HepG2 (cell line): ENCODE measurements at regions not wholly inside any gene's neighbourhood (a gene's known extent, or its start where the extent isn't known, plus 50 kb on each side); places are given as distances from the start of the nearest gene placed in this dataset.

Experiments used
- ATAC-seq: fragments of 200-7000 bp; cut with Tn5 transposase; 3 replicates; pipeline ENCODE4 v1.9.1; 2020; ENCODE audit warnings: mild to moderate bottlenecking, moderate library complexity
- BruUV-seq: library from RNA; stranded (reverse); fragments of 400-500 nt; replicated peaks from 2 replicates; lab custom pipeline; 2021; lab: Mats Ljungman, UMichigan
- CTCF ChIA-PET: fragments of 300-600 bp; formaldehyde crosslinking; extraction: SDS; loops from one replicate; lab custom pipeline; 2021; ENCODE audit warnings: low total read pairs, inconsistent platforms, low intra/inter-chr PET ratio; lab: Yijun Ruan, JAX
- POLR2A ChIA-PET: fragments of 350-600 bp; sonication (Branson Sonifier 250); formaldehyde crosslinking; loops from one replicate; lab custom pipeline; 2020; ENCODE audit warnings: antibody characterized with exemption, inconsistent platforms; lab: Yijun Ruan, JAX
- DNase-seq: peaks from one replicate; pipeline ENCODE4 v3.0.0-alpha.2; 2015; ENCODE audit warnings: low spot score
- FAIRE-seq: peaks from 3 replicates; lab custom pipeline; 2011; peaks lifted over from hg19 to GRCh38; lab: Jason Lieb, UNC
- H2AFZ ChIP-seq: one replicate; pipeline ENCODE4 v1.6.1; 2011; ENCODE audit warnings: low read length, inconsistent platforms
- H3K27ac ChIP-seq: fragments of 300-600 bp; 3 replicates; pipeline ENCODE4 v1.8.0; 2011; ENCODE audit warnings: mixed run types, mild to moderate bottlenecking, mixed read lengths, low read length, inconsistent platforms; ENCODE audit not compliant: insufficient read depth; ENCODE audit errors: extremely low read length
- H3K27me3 ChIP-seq, 2 experiments: fragments of 200-600 bp in 1 of 2; 2 replicates in 1 of 2; 3 replicates in 1 of 2; pipeline versions ENCODE4 v1.6.0 to v1.8.0; 2011; ENCODE audit warnings: low read length in 2 of 2, mild to moderate bottlenecking in 2 of 2, moderate library complexity in 2 of 2, inconsistent platforms in 1 of 2; ENCODE audit not compliant: insufficient read depth in 2 of 2, control insufficient read depth in 1 of 2
- H3K36me3 ChIP-seq, 2 experiments: fragments of 200-600 bp in 1 of 2; replicated peaks in 1 of 2; 2 replicates in 1 of 2; 3 replicates in 1 of 2; pipeline versions ENCODE4 v1.5.1 to v1.8.0; 2011; ENCODE audit warnings: low read length in 2 of 2, inconsistent platforms in 1 of 2; ENCODE audit not compliant: insufficient read depth in 2 of 2, control insufficient read depth in 1 of 2
- H3K4me1 ChIP-seq: 2 replicates; pipeline ENCODE4 v1.5.1; 2012; ENCODE audit warnings: low read length, inconsistent platforms; ENCODE audit not compliant: insufficient read depth
- H3K4me2 ChIP-seq: 2 replicates; pipeline ENCODE4 v1.6.0; 2011; ENCODE audit warnings: low read depth, low read length, inconsistent platforms
- H3K4me3 ChIP-seq, 3 experiments: fragments of 200-600 bp in 1 of 3; sonication (generic), shearing (Covaris generic) in 1 of 3; replicated peaks in 1 of 3; 2 replicates each; pipeline ENCODE4 v1.5.1; 2011 to 2016; ENCODE audit warnings: low read length in 3 of 3, inconsistent platforms in 2 of 3, low read depth in 2 of 3, mild to moderate bottlenecking in 2 of 3, control low read depth in 1 of 3, mixed read lengths in 1 of 3; ENCODE audit not compliant: insufficient read depth in 1 of 3
- H3K79me2 ChIP-seq: one replicate; pipeline ENCODE4 v1.6.1; 2011; ENCODE audit warnings: low read length, inconsistent platforms; ENCODE audit not compliant: insufficient read depth
- H3K9ac ChIP-seq: 2 replicates; pipeline ENCODE4 v1.6.0; 2011; ENCODE audit warnings: mild to moderate bottlenecking, low read depth, low read length, inconsistent platforms; ENCODE audit not compliant: insufficient read depth
- H3K9me3 ChIP-seq: 2 replicates; pipeline ENCODE4 v1.5.1; 2012; ENCODE audit warnings: mild to moderate bottlenecking, low read length
- H4K20me1 ChIP-seq: 2 replicates; pipeline ENCODE4 v1.6.0; 2011; ENCODE audit warnings: inconsistent platforms, mild to moderate bottlenecking, low read length, moderate library complexity; ENCODE audit not compliant: insufficient read depth
- SMC3 ChIP-seq: IDR thresholded peaks from 2 replicates; pipeline ENCODE4 v1.6.1; 2011; ENCODE audit warnings: low read length, improper control_type of control experiment
- ZNF17 ChIP-seq: sonication (generic); formaldehyde crosslinking; IDR thresholded peaks from 2 replicates; pipeline ENCODE4 v1.5.0; 2020; ENCODE audit warnings: mild to moderate bottlenecking, missing genetic modification reagents
- ZNF512 ChIP-seq: sonication (generic); formaldehyde crosslinking; IDR thresholded peaks from 2 replicates; pipeline ENCODE4 v1.4.0; 2020; ENCODE audit warnings: mild to moderate bottlenecking, missing genetic modification reagents
- ZNF546 ChIP-seq: sonication (generic); formaldehyde crosslinking; conservative IDR thresholded peaks from 2 replicates; pipeline ENCODE4 v1.8.1; 2023; ENCODE audit warnings: mild to moderate bottlenecking, missing genetic modification reagents
- in situ Hi-C: cut with HindIII; loops from 2 replicates; pipeline ENCODE4 v1.10.0; 2017; ENCODE audit warnings: low pct_unique_long_range_greater_than_20kb; ENCODE audit not compliant: extremely low pct_ligation_motif_present
- intact Hi-C: fragments of 100-400 bp; cut with micrococcal nuclease; formaldehyde crosslinking; loops from one replicate; pipeline ENCODE4 v1.10.0; 2022; ENCODE audit not compliant: unreplicated experiment
- TF ChIP-seq, protein P1 (sequence below): sonication (generic); formaldehyde crosslinking; IDR thresholded peaks from 2 replicates; pipeline ENCODE4 v1.9.0; 2021; ENCODE audit warnings: missing genetic modification reagents, borderline replicate concordance

DNA sequence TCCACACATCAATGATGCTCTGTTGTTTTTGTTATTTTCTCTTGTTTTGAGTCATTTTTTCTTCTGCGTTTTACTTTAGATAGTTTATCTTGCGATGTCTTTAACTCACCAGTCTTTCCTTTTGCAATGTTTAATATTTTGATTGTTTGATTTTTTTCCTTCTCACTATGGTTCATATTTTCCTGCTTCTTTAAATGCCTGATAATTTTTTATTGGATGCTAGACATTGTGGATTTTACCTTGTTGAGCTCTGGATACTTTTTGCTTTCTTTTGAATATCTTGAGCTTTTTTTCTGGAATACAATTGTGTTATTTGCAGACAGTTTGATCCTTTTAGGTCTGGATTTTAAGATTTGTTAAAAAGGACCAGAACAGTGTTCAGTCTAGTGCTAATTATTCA, 55.2 kb upstream of the GAS1 start (continued):
- TF ChIP-seq ZNF17 (no peak), ZNF546 (no peak), ZNF512 (CRISPR knock-in tag) (no peak)

DNA sequence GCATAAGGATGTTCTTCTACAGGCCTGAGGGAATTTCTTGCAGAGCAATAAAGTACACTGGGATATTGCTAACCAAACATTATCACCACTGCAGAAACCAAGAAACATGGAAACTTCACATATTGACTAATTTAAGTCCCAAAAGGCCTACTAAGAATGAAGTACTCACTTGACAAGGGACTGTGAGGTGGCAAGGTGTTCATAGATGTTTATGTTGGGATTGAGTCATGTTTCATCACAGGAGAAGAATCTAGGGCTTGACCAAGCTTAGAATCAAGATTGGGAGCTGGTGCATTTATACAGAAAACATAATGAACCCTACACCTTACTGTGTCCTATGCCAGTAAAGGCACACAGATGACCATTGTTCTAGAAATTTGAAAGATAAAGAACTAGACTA, 56.7 kb upstream of the GAS1 start:
- Histone ChIP-seq H3K9me3 (no peaks in the 10 kb centered on the region), H3K4me2 (no peak overlapping the region), H4K20me1 (no peaks in the 10 kb centered on the region), H3K36me3 (no peaks in the 10 kb centered on the region), H3K27ac (no peak overlapping the region), H3K9ac (no peak overlapping the region), H3K27me3 (no peaks in the 10 kb centered on the region), H3K4me1 (no peaks in the 10 kb centered on the region), H3K79me2 (no peaks in the 10 kb centered on the region), H3K4me3 (no peak overlapping the region), H2AFZ (no peak overlapping the region)
- POLR2A ChIA-PET = no interaction called here
- DNase-seq = no peak
- intact Hi-C loops = no loop called here
- no peak for FAIRE-seq
- TF ChIP-seq, protein P1, sequence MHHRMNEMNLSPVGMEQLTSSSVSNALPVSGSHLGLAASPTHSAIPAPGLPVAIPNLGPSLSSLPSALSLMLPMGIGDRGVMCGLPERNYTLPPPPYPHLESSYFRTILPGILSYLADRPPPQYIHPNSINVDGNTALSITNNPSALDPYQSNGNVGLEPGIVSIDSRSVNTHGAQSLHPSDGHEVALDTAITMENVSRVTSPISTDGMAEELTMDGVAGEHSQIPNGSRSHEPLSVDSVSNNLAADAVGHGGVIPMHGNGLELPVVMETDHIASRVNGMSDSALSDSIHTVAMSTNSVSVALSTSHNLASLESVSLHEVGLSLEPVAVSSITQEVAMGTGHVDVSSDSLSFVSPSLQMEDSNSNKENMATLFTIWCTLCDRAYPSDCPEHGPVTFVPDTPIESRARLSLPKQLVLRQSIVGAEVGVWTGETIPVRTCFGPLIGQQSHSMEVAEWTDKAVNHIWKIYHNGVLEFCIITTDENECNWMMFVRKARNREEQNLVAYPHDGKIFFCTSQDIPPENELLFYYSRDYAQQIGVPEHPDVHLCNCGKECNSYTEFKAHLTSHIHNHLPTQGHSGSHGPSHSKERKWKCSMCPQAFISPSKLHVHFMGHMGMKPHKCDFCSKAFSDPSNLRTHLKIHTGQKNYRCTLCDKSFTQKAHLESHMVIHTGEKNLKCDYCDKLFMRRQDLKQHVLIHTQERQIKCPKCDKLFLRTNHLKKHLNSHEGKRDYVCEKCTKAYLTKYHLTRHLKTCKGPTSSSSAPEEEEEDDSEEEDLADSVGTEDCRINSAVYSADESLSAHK (CRISPR knock-in tag) = no peak
- TF ChIP-seq SMC3 = no peak
- no TSS peak for BruUV-seq
- no peak for ATAC-seq
- in situ Hi-C loops = no loop called here
- CTCF ChIA-PET = no interaction called here
